GM18498 (cell line): ENCODE measurements at regions not wholly inside any gene's neighbourhood (a gene's known extent, or its start where the extent isn't known, plus 50 kb on each side); places are given as distances from the start of the nearest gene placed in this dataset.
"Not testable (repeated sequence)": the region's sequence is repeated elsewhere in the genome, so short reads cannot be mapped to it uniquely, and the experiment has no call there.

Source experiments
- ATAC-seq: cut with Tn5 transposase; IDR thresholded peaks from one replicate; pipeline ENCODE4 v1.9.1; 2021; ENCODE audit warnings: mild to moderate bottlenecking, moderate library complexity; ENCODE audit not compliant: unreplicated experiment

DNA sequence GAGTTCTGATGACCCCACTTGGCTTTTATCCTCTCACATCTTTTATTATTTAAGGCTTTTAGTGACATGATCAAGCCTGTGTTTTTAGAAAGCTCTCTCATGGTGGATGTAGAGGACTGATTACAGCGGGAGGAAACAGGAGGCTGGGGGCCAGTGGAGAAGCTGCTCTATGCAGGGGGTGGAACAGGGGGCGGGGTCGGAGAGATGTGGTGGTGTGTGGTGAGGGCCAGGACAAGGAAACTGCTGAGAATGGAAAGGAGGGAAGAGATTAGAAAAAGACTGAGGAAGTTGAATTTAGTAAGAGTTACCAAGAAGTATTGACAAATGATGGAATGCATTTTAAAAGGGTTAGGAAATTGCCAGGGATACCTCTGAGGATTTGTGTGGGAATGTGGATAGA is 292.2 kb downstream of the ZIC3 start:
- no peak for ATAC-seq

DNA sequence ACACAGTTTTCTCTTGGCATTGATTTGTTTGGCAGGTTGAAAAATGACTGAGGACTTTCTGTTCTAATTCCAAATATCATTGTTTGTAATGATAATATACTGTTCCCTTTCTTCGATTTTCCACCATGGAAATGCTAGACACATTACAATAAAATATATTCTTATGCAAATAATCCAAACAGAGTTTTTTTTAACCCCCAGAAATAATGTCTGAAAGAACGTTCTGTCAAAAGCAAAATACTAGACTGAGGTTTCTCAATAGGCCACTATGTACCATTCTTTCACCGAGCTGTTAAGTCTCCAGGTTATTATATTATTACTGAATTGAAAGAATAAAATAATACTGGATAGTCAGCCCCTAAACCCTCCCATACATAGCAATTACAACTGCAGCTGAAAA is 312.5 kb downstream of the ZIC3 start:
- ATAC-seq = no peak

DNA sequence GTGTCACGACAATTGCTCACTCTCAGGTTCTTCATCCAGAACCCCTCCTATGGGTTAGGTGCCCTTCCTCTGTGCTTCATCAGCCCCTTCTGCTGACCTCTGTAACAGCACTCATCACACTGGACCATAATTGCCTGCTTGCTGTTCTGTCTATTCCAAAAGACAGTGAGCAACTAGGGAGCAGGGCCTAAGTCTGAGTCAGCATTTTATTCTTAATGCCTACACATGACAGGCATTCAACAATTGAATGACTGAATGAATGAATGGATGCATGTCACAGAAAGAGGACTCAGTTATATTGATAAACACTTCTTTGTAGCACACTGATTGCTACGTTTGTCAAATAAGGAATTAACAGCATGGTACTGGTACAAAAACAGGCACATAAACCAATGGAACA is 317.0 kb downstream of the ZIC3 start:
- ATAC-seq = no peak

DNA sequence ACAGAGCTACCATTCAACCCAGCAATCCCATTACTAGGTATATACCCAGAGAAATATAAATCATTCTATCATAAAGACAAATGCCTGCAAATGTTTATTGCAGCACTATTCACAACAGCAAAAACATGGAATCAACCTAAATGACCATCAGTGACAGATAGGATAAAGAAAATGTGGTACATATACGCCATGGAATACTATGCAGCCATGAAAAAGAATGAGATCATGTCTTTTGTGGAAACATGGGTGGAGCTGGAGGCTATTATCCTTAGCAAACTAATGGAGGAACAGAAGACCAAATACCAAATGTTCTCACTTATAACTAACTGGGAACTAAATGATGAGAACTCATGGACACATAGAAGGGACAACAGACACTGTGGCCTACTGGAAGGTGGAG is 318.9 kb downstream of the ZIC3 start:
- not testable (repeated sequence) for ATAC-seq

DNA sequence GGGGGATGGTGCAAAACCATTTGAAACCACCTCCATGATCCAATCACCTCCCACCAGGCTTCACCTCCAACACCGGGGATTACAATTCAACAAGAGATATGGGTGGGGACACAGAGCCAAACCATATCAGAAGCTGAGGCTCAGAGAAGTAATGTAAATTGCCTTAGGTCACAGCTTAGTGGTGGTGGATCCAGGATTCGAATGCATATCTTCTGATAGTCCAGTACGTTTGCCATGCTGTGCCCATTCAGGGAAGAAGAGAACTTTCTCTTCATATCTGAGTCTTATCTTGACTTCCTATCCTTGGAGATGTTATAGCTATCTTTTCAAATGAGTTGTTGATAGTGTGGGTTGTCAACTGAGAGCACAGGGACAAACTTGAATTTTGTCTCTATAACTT is 325.5 kb downstream of the ZIC3 start:
- ATAC-seq = no peak

DNA sequence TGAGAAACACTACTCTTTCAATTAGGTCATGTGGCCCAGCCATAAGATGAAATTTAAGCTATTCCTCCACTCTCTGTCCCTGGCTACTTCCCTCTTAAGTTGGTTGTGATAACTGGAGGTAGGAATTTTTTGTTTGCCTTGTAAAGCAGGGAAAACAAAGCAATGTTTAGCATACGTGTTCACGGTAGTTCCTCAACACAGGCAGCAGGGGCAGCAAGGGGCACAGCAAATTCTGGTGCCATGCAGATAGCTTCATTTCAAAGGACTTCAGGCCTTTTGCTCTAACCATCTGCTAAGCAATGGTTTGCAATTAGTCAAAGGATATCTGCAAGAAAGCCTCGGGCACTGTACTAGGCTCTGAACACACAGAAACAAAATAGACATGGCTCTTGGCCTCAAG is 330.2 kb downstream of the ZIC3 start:
- no peak for ATAC-seq

DNA sequence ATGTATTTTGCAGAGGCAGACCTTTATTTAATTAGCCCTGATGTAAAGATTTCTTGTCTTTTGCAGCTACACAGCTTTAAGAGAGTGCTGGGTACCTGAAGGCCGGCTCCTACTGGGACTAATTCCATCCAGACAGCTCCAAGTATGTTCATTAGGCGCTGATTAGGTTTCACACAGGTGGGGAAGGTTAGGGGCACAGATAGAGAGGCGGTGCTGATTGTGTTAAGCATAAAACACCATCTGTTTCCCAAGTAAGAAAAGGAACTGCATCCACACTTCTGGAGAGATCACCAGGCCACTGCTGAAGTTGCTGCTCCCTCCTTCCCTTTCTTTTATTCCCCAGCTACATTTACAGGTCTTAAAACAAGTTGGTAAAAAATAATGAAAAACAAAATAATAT is 349.5 kb downstream of the ZIC3 start:
- no peak for ATAC-seq

DNA sequence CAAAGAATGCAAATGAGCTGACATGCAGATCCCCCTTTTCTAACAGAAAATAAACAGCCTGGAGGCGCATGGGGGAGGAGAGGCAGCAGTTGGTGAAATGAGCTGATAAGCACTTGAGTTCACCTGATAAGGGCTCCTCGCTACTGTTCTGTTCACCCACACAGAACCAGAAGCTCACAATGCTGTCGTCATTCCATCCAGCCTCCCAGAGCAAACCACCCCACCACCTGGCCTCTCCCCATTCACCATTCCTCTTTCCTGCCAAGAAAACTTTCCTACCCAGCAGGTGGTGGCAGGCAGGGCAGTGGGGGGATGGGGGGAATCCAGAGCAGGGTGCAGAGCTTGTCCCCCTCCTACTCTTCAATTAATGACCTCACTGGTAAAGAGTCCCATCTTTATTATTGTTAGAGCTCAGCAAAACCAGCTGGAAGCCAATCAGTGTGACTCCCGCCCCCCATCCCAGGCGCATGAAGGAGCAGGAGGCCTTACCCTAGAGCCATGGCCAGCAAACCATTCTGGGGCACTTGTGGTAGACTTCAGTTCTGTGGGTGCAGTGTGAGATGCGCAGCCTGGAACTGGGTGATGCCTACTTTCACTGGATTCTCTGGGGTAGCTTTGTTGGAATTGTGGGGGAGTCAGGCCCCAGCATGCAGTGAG is 350.3 kb downstream of the ZIC3 start:
- no peak for ATAC-seq

DNA sequence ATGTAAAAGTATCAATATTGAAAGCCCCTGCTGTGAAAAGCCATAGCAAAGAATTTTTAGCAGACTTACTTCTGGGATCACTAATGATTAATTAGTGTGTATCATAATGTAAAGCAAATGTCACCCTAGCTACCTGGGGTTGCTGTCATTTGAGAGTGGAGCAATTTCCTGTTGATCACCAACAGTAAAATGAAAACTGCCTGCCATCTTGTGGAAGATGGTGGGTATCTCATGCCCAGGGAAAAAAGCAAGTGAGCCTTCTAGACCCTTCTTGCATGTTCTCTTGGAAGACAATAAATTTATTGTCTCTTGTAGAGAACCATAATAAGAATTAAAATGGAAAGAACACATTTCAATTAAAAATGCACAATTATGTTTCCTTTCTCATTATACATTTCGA is 360.2 kb downstream of the ZIC3 start:
- no peak for ATAC-seq

DNA sequence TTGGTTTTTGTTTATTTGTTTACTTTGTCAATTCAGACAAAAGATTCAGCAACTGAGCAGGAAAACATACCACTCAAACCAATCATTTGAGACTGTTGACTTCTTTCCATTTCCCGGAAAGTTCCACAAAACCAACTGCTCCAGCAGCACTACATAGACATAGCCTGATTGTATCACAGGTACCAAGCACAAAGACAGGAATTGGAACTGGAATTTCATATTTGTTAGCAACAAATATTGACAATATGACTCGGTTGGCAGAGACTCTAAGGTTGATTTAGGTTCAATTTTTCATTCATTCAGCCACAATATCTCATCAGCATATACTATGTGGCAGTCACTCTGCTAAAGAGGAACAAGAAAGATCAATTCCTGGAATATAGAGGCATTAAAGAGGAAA is 364.0 kb downstream of the ZIC3 start:
- no peak for ATAC-seq

DNA sequence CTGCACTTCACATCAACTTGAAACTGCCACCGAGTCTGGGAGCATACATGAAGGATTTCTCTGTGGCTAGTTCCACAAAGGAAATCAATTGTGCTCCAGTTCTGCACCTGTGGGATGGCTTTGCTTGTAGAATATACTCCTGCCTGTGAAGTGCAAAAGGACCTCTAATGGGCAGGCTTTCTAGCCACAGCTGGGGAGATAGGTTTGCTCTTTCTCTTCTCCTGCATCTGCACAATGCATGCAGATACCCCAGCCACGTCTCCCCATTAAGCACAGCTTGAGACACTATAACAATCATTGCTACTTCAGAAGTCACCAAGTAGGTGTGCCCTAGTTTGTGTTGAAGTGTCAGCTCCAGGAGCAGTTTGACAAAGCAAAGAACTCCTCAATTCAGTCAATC is 364.6 kb downstream of the ZIC3 start:
- no peak for ATAC-seq

DNA sequence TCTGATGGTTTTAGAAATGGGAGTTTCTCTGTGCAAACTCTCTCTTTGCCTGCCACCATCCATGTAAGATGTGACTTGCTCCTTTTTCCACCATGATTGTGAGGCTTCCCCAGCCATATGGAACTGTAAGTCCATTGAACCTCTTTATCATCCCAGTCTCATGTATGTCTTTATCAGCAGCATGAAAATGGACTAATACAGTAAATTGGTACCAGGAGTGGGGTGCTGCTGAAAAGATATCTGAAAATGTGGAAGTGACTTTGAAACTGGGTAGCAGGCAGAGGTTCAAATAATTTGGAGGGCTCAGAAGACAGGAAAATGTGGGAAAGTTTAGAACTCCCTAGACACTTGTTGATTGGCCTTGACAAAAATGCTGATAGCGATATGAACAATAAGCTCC is 368.3 kb downstream of the ZIC3 start:
- not testable (repeated sequence) for ATAC-seq

DNA sequence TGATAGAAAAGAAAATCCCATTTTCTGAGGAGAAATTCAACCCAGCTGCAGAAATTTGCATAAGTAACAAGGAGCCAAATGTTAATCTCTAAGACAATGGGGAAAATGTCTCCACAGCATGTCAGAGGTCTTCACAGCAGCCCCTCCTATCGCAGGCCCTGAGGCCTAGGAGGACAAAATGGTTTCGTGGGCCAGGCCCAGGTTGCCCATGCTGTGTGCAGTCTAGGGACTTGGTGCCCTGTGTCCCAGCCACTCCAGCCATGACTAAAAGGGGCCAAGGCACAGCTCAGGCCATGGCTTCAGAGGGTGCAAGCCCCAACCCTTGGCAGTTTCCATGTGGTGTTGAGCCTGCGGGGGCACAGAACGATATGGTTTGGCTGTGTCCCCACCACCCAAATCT is 369.0 kb downstream of the ZIC3 start:
- ATAC-seq = not testable (repeated sequence)

DNA sequence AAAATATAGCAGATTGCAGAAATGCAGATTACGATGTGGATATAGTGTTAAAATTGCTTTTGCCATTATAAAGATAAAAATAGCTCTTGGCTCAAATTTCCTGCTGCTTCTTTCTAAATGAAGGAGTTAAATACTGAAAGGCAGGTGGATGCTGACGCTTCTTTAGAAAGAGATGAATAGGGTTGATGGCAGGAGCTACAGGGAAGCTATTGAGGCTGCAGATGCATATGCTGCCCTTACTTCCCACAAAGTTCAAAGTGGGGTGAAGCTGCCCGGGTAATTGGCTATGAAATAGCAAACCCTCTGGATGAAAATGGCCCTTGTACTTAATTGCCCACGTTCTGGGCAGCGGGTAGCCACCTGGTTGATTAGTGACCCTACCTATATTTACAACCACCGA is 379.5 kb downstream of the ZIC3 start:
- no peak for ATAC-seq

DNA sequence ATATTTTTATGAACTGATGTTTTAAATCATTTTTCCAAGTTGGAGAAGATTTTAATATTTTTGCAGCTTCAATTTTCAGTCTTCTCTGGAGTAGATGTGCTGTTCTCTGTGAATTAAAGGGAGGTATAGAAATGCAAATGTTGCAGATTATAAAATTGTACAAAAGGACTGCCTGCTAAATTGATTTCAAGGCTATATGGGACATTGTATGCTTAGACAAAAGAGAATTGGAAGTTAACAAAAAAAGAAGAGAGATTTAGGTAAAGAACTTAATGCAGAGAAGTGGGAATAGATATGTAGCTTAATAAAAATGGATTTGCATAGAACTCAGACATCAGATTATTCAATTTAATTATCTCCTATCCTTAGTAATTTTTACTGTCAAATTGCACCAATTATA is 403.3 kb downstream of the ZIC3 start:
- no peak for ATAC-seq

DNA sequence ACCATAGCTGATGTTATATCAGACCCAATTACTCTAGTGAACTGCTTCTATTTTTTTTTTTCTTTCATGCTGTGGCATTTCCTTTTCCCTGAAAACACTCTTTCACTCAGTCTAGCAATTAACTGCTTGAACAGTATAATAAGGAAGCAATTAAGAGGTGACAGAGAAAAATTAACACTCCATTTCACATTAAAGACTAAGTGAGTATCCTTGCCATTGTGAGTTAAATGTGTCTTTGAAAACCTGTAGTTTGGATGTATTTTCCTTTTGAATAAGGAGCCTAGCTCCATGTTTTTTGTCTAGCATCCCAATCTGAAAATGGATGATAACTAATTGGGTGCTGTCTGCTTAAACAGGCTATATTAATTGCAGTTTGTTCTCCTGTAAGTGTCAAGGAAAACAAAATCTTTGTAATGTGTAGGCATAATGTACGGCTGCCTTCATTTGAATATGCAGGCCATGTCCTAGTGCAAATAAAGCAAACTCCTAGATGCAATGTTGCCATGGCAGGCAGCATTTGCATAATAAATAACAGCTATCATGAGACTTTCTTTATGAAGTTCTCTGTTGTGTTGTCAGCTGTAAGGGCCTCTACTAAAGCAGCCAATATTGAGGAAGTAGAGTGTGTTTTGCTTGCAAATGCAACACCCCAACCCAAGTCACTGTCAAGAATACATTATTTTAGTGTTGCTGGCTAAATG is 416.7 kb downstream of the ZIC3 start:
- ATAC-seq = no peak

DNA sequence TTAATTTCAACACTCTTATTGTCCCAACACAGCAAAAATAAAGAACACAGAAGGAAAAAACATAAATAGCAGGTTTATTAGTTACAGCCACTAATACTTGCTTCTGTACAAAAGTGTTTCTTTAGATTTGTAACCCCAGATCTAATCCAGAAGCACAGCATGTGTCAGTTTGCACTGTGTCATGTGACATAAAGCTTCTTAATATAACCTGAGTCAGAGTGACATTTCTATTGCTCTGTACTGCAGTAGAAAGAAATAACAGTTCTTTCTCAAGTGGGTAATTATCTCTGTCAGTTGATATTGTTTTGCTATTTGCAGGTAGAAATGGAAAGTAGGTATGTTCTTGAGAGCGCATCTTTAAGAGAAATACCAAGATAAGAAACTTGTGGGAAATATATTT is 422.5 kb downstream of the ZIC3 start:
- ATAC-seq = no peak

DNA sequence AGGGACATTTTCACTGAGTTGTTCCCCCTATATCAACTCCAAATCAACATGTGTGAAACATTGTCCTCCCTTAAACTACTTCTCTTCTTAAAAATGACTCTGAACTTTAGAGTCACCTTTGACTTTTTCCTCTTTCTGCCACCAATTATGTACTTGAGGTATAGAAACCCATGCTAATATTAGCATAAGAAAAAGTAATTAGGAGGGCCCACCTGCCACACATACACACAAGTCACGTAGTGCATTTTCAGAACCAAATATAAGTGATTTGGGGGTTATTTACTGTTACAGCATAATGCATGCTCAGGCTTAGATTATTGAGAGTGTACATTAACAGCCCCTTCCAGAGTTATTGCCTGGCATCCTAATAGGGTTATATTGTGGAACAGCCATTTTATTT is 432.7 kb downstream of the ZIC3 start:
- no peak for ATAC-seq

DNA sequence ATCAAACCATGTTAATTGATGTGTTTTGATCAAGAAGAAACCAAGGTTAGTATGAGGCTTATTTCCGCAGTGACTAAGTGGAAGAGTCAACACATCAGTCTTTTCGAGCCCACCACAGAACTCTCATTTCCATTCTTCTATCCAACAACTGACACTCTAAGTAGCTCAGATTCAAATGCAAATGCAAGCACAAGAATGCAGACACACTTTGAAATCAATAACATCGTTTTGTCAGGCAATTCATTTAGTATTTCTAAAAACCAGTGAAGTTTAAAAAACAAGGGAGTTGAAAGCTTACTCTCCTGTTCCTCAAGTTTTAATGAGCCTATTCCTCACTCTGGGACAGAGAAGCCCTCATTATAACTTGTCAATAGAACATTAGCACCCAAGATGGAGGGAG is 433.1 kb downstream of the ZIC3 start:
- no peak for ATAC-seq

DNA sequence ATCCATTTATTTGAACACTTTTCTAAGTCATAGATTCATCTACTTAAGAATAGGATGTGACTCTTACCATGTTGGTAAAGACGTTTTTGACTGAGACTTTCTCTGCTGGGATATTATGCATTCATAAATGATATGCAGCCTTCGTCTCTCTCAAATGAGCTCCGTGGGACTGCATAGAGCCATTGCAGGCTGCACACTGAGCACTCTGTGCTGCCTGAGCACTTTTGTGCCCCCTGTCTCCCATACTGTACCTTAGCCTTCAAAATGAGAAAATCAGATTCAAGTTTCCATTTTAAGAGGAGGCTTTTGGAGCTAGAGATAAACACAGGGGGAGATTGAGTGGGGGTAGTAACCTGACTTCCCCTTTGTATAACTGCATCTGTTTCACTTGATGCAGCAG is 433.6 kb downstream of the ZIC3 start:
- no peak for ATAC-seq

DNA sequence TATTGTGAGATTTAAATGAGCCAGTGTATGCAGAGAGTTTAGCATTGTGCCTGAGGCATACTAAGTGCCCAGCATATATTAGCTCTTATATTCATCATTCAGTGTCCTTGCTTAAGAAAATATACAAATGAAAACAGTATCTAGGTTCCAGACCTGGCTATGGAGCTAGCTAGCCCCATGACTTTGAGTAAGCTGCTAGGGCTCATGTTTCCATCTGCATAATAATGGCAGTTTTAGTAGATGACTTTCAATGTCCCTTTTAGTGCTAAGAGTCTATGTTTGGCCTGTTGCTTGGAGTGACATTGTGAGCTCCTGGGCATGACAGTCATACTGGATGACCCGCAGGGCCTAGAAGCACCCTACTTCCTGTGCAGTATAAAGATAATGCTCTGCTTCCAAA is 435.3 kb downstream of the ZIC3 start:
- ATAC-seq = no peak

DNA sequence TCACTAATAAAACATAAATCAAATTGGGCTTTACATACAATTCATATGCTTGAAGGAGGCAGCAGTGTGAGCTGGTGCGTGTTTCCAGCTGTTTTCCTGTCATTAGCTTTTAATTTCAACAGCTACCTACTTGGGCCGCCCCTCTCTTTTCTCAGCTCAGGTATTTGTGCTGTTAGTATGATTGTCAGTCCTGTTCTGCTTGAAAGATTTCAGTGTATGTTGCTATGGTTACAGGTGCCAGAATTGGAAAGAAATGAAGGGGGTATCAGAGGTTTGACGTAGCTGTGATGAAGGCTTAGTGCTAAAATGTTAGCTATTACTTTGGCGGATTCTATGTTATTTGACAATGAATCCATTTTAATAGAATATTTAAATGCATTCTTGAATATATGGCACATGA is 440.3 kb downstream of the ZIC3 start:
- ATAC-seq = no peak

DNA sequence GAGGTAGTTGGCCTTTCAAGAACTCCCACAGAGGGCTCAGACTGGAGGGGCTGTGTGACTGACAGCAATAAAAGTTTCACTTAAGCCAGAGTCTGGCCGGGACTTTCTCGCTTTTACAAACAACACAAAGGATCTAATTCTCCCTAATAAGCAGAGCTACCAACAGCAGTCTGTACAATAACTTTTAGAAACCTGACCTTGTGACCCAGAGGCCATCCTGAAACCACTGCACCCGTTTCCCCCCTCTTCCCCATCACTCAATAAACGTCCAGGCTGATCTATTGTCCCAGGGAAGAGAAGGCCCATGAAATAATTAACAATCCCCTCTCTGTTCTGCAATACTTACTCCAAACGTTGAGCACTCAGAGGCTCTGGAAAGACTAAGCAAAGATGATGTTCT is 442.4 kb downstream of the ZIC3 start:
- ATAC-seq = no peak
